ENCODE measurements at regions not wholly inside any gene's neighbourhood (a gene's known extent, or its start where the extent isn't known, plus 50 kb on each side); places are given as distances from the start of the nearest gene placed in this dataset.

DNA sequence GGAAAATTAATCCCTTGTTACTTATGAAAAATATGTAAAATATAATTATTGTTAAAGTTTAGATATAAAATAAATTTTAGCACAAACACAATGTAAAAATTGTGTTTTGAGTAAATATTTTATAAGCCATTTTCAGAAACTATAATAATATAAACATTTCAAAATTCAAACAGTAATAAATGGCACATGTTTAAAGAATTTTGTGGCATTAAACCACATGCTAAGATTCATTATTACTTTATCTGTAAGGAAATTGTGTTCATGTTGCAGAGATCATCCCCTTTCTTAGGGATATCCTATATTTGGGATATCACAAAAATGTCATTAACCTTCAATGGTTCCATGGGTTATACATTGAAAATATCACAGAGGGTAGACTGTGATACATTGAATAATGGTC is 1044.3 kb downstream of the AMY1C start:
- TF ChIP-seq MYC (IDR thresholded peaks at IDR 0.05; ENCODE audit: low read depth, low read length) (no peak), POLR2A (IDR thresholded peaks at IDR 0.05; ENCODE audit: extremely low read depth, insufficient read length) (no peak)
- TF ChIP-seq, protein P1, sequence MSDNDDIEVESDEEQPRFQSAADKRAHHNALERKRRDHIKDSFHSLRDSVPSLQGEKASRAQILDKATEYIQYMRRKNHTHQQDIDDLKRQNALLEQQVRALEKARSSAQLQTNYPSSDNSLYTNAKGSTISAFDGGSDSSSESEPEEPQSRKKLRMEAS (IDR thresholded peaks at IDR 0.05; ENCODE audit: low read depth, low read length): no peak
- TF ChIP-seq, protein P2, sequence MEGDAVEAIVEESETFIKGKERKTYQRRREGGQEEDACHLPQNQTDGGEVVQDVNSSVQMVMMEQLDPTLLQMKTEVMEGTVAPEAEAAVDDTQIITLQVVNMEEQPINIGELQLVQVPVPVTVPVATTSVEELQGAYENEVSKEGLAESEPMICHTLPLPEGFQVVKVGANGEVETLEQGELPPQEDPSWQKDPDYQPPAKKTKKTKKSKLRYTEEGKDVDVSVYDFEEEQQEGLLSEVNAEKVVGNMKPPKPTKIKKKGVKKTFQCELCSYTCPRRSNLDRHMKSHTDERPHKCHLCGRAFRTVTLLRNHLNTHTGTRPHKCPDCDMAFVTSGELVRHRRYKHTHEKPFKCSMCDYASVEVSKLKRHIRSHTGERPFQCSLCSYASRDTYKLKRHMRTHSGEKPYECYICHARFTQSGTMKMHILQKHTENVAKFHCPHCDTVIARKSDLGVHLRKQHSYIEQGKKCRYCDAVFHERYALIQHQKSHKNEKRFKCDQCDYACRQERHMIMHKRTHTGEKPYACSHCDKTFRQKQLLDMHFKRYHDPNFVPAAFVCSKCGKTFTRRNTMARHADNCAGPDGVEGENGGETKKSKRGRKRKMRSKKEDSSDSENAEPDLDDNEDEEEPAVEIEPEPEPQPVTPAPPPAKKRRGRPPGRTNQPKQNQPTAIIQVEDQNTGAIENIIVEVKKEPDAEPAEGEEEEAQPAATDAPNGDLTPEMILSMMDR (IDR thresholded peaks at IDR 0.05; ENCODE audit: low read depth, low read length): no peak
- no peak for DNase-seq (ENCODE audit: low read depth)

DNA sequence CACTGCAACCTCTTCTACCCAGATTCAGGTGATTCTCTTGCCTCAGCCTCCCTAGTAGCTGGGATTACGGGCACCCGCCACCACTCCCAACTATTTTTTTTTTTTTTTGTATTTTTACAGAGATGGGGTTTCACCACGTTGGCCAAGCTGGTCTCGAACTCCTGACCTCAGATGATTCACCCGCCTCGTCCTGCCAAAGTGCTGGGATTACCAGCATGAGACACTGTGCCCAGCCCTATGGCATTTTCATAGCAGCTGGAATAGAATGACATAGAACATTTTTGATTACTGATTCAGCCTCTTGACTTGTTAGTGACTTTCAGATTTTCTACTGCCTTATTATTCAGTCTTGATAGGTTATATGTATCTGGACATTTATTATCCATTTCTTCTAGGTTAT is 1046.2 kb downstream of the AMY1C start:
- DNase-seq (ENCODE audit: low read depth): no peak
- no peak for TF ChIP-seq POLR2A (IDR thresholded peaks at IDR 0.05; ENCODE audit: extremely low read depth, insufficient read length)
- TF ChIP-seq, protein P2 (IDR thresholded peaks at IDR 0.05; ENCODE audit: low read depth, low read length): no peak
- TF ChIP-seq, protein P1 (IDR thresholded peaks at IDR 0.05; ENCODE audit: low read depth, low read length): no peak
- TF ChIP-seq MYC (IDR thresholded peaks at IDR 0.05; ENCODE audit: low read depth, low read length): no peak

More for the DNA sequence above, 1044.3 kb downstream of the AMY1C start:
- no peak overlapping the region for H3K4me3 ChIP-seq (ENCODE audit: low read depth, low read length)

DNA sequence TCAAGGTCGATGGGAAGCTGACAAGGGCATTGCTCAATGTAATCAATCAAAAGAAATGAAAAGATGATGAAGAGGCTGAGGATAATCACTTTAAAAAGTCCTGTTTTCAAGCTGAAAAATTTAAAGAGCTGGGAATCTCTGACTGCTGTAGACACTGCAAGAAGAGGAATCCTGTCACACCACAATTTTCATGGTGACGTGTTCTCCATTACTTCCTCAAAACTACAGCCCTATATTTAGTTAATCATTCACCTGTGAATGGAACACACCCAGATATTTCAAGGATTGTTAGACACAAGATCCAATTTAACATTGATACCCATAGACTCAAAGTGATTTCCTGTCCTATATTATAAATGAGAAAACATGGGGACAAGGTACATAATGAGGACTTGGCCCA is 1048.3 kb downstream of the AMY1C start:
- DNase-seq (ENCODE audit: low read depth): no peak
- TF ChIP-seq MYC (IDR thresholded peaks at IDR 0.05; ENCODE audit: low read depth, low read length) (no peak), POLR2A (IDR thresholded peaks at IDR 0.05; ENCODE audit: extremely low read depth, insufficient read length) (no peak)
- TF ChIP-seq, protein P1 (IDR thresholded peaks at IDR 0.05; ENCODE audit: low read depth, low read length): no peak
- TF ChIP-seq, protein P2 (IDR thresholded peaks at IDR 0.05; ENCODE audit: low read depth, low read length): no peak
- H3K4me3 ChIP-seq (ENCODE audit: low read depth, low read length): no peak overlapping the region

More for the DNA sequence above, 1046.2 kb downstream of the AMY1C start:
- H3K4me3 ChIP-seq (ENCODE audit: low read depth, low read length): no peak overlapping the region

DNA sequence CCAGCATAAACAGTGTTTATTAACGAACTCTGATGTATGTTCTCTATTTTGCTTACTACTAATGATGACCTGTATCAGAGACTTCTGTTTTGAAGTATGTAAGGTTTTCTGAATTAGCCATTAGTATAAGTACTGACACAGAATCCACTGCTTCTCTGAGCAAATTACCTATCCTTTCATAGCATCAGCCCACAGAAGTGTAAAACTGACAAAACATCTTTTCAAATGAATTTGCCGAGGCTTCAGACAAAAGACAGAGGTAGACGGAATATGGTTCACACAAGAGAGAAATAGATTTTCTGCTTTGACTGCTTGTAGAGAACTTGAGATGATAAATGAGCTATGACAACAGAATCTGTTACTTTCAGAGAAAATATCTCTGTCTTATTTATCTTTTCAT is 1051.6 kb downstream of the AMY1C start:
- no peak overlapping the region for H3K4me3 ChIP-seq (ENCODE audit: low read depth, low read length)
- no peak for DNase-seq (ENCODE audit: low read depth)
- TF ChIP-seq, protein P2 (IDR thresholded peaks at IDR 0.05; ENCODE audit: low read depth, low read length): no peak
- no peak for TF ChIP-seq MYC (IDR thresholded peaks at IDR 0.05; ENCODE audit: low read depth, low read length)
- TF ChIP-seq, protein P1 (IDR thresholded peaks at IDR 0.05; ENCODE audit: low read depth, low read length): no peak

DNA sequence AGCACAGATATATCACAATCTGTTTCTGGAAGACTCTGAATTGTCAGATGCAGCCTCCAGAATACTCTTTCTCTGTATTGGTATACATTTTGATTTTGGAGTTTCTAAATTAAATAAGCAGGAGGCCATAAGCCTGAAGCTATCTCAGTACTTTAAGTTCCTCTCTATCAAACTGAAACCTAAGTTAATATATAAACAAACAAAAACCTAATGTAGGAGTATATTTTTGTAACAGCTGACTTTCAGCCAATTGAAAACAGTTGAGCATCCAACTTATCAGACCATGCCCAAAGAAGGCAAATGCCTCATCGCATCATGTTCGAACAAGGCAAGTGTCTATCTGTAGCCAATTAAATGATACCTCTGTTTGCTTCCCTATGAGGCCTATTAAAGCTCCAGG is 1054.4 kb downstream of the AMY1C start:
- H3K4me3 ChIP-seq (ENCODE audit: low read depth, low read length): no peak overlapping the region
- TF ChIP-seq POLR2A (IDR thresholded peaks at IDR 0.05; ENCODE audit: extremely low read depth, insufficient read length) (no peak), MYC (IDR thresholded peaks at IDR 0.05; ENCODE audit: low read depth, low read length) (no peak)
- no peak for DNase-seq (ENCODE audit: low read depth)

DNA sequence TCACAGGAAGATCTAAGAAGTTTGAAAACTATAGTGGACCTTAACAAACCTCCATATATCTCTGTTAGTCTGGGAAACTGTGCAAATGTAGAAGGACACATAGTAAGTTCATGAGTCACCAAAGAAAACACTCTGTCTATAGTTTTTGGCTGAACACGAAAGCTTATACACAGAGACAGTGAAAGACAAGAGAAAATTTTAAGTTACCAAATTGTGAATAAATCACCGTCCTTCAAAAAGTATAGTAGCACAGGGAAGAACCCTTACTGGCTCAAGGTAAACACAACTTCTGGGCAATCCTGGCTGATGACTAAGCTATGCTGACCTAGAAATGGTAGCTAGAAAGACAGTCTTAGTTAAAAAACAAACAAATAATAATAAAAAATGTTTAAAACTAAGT is 1057.9 kb downstream of the AMY1C start:
- no peak overlapping the region for H3K4me3 ChIP-seq (ENCODE audit: low read depth, low read length)
- TF ChIP-seq, protein P2 (IDR thresholded peaks at IDR 0.05; ENCODE audit: low read depth, low read length): no peak
- TF ChIP-seq MYC (IDR thresholded peaks at IDR 0.05; ENCODE audit: low read depth, low read length) (no peak), POLR2A (IDR thresholded peaks at IDR 0.05; ENCODE audit: extremely low read depth, insufficient read length) (no peak)
- TF ChIP-seq, protein P1 (IDR thresholded peaks at IDR 0.05; ENCODE audit: low read depth, low read length): no peak

More for the DNA sequence above, 1057.9 kb downstream of the AMY1C start:
- no peak for DNase-seq (ENCODE audit: low read depth)
